Thyroid gland (tissue), 4 donors: ENCODE measurements at regions not wholly inside any gene's neighbourhood (a gene's known extent, or its start where the extent isn't known, plus 50 kb on each side); places are given as distances from the start of the nearest gene placed in this dataset.

Experiments
- POLR2A ChIP-seq, 2 donors: fragments of 450-650 bp; IDR thresholded peaks; one replicate each; pipeline ENCODE4 v1.6.1; 2017; ENCODE audit warnings: antibody characterized with exemption in 2 of 2, mild to moderate bottlenecking in 2 of 2, moderate library complexity in 1 of 2
- TF ChIP-seq, protein P1 (sequence below), 6 experiments: fragments of 200-600 bp in 3 of 6; fragments of 450-650 bp in 3 of 6; sonication (generic) in 3 of 6; IDR thresholded peaks; one replicate each; pipeline ENCODE4 v1.5.1; 2016 to 2019; ENCODE audit warnings: antibody characterized with exemption in 6 of 6, mild to moderate bottlenecking in 2 of 6, inconsistent platforms in 1 of 6, moderate library complexity in 1 of 6

DNA sequence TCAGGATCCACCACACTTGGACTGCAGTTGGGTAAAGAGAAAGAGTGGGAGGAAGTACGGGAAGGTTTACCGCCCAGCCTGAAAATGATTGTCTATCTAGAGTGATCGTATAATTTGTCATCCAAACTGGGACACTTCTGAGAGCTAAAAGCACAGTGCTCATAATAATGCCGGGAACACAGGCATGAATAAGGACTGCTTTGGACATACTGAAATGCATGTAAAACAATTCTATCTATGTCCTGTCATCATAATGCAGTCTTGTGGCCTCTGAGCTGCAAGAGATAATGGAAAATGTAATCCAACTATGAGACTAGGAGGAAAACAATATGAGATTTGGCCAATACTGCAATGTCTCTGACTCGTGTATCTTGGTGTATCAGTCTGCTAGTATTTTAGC lies 435.5 kb downstream of the SOX11 start:
- TF ChIP-seq, protein P1, sequence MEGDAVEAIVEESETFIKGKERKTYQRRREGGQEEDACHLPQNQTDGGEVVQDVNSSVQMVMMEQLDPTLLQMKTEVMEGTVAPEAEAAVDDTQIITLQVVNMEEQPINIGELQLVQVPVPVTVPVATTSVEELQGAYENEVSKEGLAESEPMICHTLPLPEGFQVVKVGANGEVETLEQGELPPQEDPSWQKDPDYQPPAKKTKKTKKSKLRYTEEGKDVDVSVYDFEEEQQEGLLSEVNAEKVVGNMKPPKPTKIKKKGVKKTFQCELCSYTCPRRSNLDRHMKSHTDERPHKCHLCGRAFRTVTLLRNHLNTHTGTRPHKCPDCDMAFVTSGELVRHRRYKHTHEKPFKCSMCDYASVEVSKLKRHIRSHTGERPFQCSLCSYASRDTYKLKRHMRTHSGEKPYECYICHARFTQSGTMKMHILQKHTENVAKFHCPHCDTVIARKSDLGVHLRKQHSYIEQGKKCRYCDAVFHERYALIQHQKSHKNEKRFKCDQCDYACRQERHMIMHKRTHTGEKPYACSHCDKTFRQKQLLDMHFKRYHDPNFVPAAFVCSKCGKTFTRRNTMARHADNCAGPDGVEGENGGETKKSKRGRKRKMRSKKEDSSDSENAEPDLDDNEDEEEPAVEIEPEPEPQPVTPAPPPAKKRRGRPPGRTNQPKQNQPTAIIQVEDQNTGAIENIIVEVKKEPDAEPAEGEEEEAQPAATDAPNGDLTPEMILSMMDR (IDR thresholded peaks at IDR 0.05), result no peak
- no peak for TF ChIP-seq POLR2A (IDR thresholded peaks at IDR 0.05)
